HG02884 (cell line): ENCODE measurements at regions not wholly inside any gene's neighbourhood (a gene's known extent, or its start where the extent isn't known, plus 50 kb on each side); places are given as distances from the start of the nearest gene placed in this dataset.
"Not testable (repeated sequence)": the region's sequence is repeated elsewhere in the genome, so short reads cannot be mapped to it uniquely, and the experiment has no call there.

Experiments used
- ATAC-seq: cut with Tn5 transposase; IDR thresholded peaks from one replicate; pipeline ENCODE4 v1.9.1; 2021; ENCODE audit warnings: mild to moderate bottlenecking, moderate library complexity; ENCODE audit not compliant: unreplicated experiment

- ATAC-seq = no peak
Observed at GRCh38 chr2:220704081-220704480, 868.0 kb downstream of the EPHA4 start.

GRCh38 chr2:220704810-220705209 is 867.3 kb downstream of the EPHA4 start:
- no peak for ATAC-seq

DNA sequence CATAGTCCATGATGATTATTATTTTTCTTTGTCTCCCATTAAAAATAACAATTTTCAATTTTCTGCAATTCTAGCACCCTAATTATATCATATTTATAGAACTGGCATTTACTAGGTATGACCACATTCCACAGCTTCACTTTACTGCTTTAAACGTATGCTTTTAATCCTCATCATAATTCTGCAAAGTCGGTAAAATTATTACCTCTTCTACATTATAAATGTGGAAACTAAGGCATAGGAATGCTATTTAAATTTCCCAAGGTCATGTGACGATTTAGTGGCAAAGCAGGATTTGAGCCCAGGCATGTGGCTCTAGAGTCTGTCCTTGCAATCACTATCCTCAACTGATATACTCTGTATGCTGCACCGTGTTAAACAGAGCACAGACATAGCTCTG is 866.4 kb downstream of the EPHA4 start:
- ATAC-seq = no peak

DNA sequence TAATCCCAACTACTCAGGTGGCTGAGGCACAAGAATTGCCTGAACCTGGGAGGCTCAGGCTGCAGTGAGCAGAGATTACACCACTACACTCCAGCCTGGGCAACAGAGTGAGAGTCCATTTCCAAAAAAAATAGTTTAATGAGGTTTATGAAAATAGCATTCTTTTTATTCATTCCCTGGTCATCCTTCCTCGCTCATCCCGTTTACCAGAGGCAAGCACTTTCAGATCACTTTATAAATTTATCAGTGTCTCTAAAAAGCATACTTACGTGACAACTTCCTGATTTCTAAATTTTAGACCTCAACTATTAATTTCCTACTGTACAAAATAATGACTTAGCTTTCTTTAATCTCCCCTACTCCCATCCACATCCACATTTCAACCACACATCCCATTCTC is 864.8 kb downstream of the EPHA4 start:
- ATAC-seq = no peak

DNA sequence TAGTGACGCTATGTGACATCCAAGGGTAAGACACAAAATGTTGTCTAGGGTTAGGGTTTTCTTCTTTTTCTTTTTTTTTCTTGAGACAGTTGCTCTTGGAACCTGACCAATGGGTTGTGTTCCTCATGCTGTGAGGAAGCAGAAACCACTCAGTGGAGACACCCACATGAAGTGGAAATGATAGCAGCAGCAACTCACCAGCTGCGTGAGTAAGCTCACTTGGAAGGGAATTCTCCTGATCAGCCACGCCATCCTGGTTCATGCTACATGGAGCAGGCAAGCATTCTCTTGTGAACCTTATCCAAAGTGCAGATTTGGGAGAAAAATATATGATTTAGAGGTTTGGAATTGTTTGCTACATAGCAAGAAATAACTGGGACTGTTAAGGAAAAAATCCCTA is 863.7 kb downstream of the EPHA4 start:
- no peak for ATAC-seq

DNA sequence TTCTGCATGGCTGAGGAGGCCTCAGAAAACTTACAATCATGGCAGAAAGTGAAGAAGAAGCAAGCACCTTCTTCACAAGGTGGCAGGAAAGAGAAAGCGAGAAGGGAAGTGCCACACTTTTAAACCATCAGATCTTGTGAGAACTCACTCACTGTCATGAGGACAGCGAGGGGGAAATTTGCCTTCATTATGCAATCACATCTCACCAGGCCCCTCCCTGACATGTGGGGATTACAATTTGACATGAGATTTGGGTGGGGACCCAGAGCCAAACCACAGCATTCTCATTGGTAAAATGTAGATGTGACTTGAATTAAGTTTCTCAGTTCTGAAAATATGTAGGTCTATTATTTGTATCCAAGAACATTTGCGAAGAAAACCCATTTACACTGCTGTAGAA is 854.8 kb downstream of the EPHA4 start:
- ATAC-seq = no peak

GRCh38 chr2:220736778-220737177 is 835.3 kb downstream of the EPHA4 start:
- ATAC-seq = no peak

- ATAC-seq = no peak
Observed at GRCh38 chr2:220743203-220743602, 828.9 kb downstream of the EPHA4 start.

DNA sequence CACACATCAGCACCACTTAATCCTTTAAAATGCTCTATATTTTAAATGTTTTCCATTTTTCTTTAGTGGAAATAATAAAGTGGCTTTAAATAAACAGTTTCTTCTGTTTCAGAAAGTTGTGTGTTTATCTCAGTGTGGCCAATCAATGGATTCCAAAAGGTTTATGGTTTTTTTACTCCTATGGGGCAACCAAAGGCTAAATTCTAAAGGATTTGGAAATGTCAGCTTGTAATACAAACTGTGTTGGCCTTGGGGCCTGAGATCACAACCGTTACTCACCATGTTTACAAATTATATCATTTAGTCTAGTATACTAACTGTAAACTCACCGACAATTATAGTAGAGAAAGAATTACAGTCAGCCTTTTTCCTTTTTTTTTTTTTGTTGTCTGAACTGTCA is 827.2 kb downstream of the EPHA4 start:
- no peak for ATAC-seq

- ATAC-seq = no peak
Observed at GRCh38 chr2:220745682-220746081, 826.4 kb downstream of the EPHA4 start.

DNA sequence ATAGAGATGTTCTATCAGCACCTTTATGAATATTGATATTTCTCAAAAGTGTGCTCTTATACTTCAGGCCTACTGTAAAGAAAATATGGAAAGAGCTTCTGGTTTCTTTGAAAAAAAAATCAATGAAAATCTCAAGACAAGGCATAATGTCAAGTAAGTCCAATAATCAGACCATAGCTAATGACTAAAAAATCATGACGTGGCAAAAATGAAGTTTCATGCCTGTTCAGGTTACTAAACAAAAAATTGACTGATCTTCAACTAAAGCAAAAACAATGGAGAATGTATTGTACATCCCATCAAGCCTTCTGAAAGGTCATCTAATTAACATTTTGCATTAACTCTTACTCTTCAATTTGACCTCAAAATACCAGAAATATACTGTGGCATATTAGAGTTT is 824.4 kb downstream of the EPHA4 start:
- ATAC-seq = no peak

DNA sequence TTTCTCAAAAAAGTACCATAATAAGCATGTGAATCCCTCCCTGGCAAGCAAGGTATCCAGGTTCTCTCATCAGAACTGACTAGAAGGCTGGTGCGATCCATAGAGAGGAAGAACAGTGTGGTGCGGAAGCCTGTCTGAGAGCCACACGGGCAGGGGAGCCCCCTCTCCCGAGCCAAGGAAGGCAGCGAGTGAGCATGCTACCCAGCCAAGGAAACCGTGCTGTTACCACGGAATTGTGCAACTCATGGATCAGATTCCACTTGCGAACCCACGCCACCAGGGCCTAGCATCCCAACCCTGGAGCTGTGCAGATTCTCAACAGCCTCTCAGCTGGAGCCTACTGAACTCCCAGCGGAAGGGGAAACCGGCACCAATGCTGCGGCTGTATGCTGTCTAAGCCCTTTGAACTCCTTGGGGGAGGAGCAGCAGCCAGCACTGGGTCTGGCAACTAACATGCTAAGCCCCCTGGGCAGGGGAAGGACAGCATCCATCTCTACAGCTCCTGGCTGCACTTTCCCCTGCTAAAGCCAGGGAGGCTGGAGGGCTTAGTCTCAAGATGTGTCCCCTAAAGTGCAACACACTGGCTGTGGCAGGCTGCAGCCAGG is 823.1 kb downstream of the EPHA4 start:
- ATAC-seq = no peak

DNA sequence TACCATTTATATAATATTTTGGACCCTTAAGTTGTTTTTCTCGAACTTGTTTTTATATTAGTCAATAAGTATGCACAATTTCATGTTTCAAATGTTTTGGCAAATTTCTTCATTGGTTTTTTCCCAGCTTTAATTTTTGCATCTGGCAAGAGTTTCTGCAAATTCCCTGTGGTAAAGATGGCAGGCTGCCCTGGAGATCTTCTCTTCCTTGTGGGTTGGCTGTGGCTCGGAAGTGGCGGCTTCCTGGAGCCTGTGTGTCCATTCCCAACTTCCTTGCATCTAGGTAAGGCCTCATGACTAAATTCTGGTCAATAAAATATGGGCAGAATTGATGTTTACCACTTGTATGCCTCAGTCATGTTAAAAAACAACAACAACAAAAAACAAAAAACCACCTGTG is 818.6 kb downstream of the EPHA4 start:
- ATAC-seq = no peak

- ATAC-seq = no peak
Observed at GRCh38 chr2:220756653-220757052, 815.5 kb downstream of the EPHA4 start.

GRCh38 chr2:220758376-220758775 is 813.7 kb downstream of the EPHA4 start:
- ATAC-seq = not testable (repeated sequence)

DNA sequence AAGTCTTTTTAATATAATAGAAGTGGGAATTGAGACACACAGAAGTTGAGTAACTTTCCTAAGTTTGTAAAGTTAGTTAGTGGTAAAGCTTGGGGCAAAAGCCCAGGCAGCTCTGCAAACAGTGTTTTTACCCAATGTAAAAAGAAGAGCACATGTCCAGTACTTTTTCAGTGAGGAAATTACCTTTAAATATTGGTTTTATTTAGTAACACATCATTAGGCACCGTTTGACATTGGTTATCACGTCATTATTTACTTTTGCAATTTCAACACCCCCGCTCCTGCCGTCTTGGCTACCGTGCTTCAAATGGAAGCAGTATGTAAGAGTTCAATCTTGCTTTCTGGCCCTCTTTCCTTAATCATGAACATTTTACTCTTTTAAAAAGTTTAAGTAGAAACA is 807.9 kb downstream of the EPHA4 start:
- ATAC-seq = no peak

DNA sequence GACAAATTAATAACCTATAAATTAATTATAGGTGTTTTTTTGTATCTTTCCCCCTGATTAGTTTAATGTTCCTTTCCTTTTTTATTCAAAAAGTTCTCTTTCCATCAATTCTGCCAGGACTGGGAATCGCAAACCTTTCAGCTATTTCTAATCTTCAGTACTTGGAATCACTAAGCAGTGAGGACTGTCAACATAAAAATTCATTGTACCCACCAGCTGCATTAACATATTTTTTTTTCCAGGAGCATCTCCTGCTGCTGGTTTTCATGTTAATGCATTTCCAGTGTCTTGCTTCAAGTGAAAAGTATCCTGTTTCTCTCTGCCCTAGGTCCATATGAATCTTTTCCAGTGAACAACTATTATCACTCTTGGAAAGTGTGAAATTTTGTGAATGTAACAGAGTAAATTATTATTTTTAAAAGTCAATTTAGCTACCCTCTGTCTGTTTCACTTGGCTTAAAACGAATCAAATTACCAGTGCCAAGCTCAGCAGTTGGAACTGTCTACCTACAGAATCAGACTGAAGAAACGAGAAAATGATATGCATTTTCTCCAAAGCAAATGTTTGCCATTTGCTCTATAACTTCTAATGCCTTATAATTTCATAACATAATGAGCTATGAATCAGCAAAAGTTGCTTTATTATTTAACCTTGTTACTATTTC is 804.4 kb downstream of the EPHA4 start:
- no peak for ATAC-seq

DNA sequence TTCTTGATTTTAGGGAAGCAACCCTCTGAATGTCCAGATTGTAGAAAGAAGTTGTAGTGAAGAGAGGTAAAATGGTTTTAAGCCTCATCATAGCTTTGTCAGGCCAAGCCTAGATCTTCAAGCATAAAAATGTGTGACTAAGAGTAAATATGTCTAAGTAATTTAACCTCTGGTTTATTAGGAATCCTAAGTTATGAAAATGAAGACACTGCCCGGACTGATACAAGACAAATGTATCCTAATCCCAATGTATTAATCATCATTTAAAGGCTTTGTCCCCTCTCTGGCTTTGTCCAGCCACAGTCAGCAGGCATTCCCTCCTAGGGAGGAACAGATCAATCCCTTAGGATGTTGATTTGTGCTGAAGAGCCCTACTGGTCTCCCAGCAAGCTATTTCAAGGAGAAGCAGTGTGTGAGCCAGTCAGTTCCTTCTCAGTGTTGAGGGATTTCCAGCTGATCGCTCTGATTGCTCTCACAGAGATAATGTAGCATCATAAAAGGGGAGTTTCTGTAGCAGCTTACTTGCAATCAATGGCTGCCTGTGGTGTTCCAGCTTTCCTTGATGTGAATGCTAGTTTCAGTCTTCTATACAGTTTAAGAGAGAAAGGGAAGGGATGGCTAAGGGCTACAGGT is 796.1 kb downstream of the EPHA4 start:
- no peak for ATAC-seq

DNA sequence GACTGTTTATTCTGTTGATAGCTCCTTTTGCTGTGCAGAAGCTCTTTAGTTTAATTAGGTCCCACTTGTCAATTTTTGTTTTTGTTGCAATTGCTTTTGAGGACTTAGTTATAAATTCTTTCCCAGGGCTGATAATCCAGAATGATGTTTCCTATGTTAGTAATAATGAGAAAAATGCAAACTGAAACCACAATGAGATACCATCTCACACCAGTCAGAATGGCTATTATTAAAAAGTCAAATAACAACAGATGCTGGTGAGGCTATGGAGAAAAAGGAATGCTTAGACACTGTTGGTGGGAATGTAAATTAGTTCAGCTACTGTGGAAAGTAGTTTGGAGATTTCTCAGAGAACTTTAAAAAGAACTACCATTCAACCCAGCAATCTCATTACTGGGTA is 793.0 kb downstream of the EPHA4 start:
- not testable (repeated sequence) for ATAC-seq

DNA sequence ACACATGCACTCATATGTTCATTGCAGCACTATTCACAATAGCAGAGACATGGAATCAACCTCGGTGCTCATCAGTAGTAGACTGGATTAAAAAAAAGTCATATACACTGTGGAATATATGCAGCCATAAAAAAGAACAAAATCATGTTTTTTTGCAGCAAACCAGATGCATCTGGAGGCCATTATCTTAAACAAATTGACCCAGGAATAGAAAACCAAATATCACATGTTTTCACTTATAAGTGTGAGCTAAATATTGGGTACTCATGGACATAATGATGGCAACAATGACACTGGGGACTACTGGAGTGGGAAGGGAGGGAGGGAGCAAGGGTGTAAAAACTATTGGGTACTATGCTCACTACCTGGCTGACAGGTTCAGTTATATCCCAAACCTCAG is 792.6 kb downstream of the EPHA4 start:
- no peak for ATAC-seq

- no peak for ATAC-seq
Observed at GRCh38 chr2:220779931-220780330, 792.2 kb downstream of the EPHA4 start.

DNA sequence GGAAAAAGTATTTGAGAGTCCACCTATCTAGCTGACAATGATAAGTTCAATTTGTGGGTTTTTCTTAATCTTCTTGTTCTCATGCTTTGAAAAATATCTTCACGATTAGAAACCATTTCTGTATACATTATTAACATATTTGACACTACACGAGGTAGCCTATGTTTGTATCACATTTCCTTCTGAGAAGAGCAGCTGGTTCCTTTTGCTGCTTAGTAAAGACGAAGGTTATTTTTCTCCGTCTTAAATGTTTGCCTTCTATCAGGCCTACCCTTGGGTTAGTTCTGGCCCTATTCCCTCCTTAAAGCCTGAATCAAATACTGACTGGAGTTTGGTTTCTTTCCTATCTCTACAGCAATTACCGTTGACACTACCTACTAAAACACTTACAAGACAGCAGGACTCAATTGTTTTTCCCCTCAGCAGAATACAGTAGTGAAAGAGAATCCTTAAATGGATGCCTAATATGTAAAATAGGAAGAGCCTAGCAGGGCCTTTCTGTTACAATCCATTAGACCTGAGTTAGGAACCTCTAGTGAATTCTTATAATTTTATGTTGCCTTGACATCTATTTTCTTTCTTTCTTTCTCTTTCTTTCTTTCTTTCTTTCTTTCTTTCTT is 790.4 kb downstream of the EPHA4 start:
- ATAC-seq = no peak
